ENCODE measurements at regions not wholly inside any gene's neighbourhood (a gene's known extent, or its start where the extent isn't known, plus 50 kb on each side); places are given as distances from the start of the nearest gene placed in this dataset.

DNA sequence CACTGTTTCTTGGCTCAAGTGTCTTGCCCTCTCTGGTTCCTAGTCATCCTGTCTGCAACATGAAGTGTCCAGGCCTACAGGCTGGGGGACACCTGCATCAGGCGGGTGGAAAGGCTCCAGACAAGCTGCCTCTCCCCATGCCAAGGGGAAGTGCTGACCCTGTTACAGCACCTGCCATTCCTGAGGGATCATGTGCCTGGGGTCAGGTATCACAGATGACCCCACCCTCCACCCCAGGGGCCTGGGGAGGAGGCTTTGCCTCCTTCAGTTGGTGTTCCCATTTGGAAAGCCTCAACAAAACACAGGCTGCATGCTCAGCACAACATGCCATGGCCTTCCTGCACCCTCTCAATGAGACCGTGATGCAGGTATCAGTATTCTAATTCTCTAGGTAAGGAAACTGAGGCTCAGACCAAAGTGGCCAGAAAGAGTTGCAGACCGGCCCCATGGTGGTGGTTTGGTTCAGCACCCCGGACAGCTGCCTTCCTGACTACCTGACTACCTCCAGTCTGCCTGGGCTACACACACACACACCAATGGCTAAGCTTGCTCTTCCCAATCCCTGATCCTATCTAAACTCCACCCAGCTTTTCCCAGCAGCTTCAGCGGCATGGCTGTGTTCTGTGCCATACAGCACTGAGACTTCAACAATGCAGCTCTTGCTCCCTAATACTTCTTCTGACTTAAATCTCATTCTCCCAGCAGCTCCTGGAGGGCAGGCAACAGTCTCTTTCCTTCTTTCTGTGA lies 69.7 kb upstream of the LINGO1 start:
- no peak for DNase-seq

DNA sequence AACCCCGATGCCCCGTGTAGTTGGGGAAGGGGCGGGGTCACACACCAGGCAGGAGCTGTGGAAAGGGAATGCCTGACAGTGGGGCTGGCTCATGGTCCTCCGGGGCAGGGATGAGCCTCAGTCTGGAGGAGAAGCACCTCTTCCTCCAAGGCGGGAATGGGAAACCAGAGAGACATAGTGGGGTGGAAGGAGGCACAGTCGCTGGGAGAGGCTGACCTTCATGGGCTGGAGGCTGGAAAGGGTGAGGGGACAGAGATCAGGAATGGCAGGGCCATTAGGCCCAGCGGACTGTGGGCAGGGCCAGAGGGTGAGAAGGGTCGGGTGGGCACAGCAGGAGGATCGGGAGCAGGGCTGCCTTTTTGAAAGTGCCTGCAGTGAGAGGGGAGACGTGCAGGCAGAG lies 65.8 kb upstream of the LINGO1 start:
- no peak for DNase-seq

- no peak for DNase-seq
Measured at GRCh38 chr15:77697893-77698292, 65.2 kb upstream of the LINGO1 start.

DNA sequence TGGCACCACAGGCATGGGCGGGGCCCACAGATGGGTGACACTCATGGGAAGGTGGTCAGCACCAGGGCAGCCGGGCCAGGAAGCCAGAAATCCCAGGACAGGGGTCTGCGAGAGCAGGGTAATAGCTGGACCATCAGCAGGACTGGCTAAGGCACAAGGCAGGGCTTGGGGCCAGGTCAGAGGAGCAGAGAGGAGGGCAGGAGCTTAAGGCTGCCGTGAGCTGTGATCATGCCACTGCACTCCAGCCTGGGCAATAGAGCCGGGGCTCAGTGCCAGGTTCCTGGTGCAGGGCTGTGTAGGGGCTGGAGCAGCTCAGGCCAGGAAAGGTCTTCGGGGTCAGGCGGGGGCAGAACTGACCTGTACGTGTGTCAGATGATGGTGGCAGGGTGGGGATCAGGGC lies 64.2 kb upstream of the LINGO1 start:
- no peak for DNase-seq

- no peak for DNase-seq
Measured at GRCh38 chr15:77695961-77696582, 63.4 kb upstream of the LINGO1 start.

DNA sequence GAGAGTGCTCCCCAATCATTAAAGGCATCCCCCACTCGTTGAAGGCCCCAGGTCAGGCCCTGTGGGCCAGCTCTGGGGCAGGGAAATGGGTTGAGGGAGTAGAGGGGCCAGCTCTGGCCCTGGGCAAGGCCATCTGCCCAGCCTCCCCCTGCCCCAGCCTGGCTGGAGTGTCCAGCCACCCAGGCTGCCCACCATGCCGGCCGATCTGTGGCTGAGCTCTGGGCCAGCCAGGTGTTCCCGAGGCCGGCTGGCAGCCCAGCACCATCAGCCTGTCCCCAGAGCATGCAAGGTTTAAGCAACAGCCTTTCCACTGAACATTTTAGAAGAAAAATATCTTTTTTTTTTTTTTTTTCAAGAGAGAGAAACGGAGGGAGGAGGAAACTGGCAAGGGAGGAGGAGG lies 62.8 kb upstream of the LINGO1 start:
- no peak for DNase-seq

GRCh38 chr15:77693576-77693975 lies 60.9 kb upstream of the LINGO1 start:
- DNase-seq, result no peak

DNA sequence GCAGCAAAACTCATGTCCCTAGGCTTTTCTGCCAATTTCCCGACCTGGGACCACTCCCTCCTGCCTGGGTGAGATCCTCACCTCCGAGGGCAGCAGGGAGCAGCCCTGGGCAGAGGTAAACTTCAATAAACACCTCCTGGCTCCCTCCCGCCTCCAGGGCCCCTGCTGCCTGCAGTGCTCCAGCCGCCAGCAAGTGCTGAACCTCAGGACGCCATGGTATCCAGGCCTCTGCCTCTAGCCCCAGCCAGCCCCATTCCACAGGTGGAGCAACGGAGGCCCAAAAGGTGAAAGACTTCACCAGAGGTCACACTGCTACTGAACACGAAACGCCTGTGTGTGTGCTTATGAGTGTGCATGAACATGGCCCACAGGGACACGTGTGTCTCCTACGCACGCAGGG lies 59.9 kb upstream of the LINGO1 start:
- no peak for DNase-seq

DNA sequence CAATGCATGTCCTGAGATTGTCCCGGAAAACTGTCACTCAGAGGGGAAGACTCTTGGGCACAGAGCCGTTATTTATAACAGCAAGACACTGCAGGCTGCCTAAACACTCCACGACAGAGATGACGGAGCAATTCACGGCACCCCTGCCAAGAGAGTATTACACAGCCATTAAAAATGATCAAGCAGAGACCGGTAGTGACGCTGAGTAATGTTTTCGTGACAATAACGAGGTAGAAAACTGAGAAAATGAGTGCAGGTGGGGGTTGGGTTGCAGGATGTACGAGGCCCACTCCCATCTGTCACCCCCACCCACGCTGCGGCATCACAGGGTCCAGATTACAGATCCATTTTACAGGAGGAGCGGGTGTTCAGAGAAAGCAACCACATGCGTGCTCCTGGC lies 58.9 kb upstream of the LINGO1 start:
- DNase-seq, result no peak

DNA sequence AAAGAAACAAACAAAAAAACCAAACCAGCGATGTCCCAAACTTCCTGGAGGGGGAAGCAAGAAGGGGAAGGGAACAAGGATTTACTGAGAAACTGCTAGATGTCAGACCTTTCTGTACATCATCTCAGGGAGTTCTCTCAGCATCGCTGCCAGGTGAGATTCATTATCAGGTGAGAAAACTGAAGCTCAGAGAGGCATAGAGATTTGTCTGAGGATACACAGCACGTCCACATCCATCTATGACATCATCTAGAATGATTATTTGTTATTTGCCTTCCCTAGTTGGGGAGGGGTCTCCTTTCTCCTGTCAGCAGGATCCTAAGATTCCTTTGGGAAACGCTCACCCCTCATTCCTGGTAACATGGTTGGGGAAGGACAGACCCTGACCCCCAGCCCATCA lies 57.1 kb upstream of the LINGO1 start:
- no peak for DNase-seq

DNA sequence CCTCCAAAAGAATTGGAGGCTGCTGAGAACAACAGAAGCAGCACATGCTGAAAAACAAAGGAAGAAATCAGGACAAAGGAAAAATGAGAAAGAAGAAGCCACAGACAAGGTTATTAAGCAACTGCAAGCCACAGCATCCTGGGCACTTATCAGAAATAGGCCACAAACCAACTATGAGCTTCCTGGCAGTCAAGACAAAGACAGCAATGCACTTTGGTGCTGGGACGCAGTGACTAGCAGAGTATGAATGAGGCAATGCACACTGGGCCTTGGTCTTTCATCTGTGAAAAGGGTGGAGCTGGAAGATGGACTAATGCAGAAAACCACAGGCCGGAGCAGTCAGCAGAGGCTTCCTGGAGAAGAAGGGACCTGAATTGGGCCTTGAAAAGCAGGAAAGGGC lies 56.0 kb upstream of the LINGO1 start:
- DNase-seq, result no peak

DNA sequence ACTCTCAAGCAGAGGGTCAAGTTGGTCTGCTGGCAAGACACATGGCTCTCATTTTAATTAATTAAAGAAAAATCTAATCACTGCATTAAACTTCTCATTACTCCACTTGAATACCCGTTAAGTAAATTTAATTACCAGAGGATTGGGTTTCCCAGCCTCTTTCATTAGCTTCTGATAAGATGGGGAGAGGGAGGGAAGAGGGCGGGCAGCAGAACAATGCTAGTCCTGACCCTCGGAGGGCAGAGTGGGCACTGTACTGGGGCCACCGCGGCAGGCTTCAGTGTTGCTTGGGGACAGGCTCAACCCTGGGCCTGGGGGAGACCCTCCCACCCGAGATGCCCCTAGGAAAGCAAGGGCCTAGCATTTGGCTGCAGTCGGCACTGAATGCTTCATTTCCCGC lies 55.6 kb upstream of the LINGO1 start:
- DNase-seq, result no peak

GRCh38 chr15:77685082-77685815 lies 52.5 kb upstream of the LINGO1 start:
- no peak for DNase-seq

DNA sequence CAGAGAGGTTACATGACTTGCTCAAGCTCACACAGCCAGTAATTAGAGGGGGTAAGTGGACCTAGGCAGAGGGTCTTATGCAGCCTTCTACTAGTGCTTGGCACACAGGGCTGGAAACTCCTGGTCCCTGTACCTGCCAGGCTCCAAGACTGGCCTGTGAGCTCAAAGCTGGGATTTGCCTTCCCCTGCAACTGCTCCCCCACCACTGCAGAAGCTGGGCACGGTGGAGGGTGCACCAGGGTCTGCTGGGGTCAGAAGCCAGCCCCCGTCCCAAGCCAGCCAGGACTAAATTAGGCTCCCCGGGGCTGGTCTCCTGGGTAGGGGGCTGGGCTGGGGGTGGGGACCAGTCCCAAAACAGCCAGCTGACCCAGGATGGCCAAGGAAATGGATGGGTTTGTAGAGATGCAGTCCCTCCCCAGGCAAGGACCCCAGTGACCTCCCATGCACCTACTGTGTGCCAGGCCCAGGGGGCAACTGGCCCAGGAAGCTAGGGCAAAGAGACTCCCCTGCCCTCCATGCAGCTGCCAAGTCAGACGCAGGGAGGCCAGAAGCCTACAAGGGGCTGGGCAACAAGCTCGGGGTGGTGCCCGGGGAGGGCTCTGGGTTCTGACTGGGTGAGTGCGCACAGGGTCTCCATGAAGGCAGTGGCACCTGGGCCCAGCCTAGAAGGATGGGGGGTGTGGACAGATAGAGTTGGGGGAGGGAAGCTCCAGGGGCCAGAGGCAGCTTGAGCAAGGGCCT lies 51.8 kb upstream of the LINGO1 start:
- no peak for DNase-seq

GRCh38 chr15:77682564-77682963 lies 49.9 kb upstream of the LINGO1 start:
- DNase-seq, result no peak
